ENCODE measurements at regions not wholly inside any gene's neighbourhood (a gene's known extent, or its start where the extent isn't known, plus 50 kb on each side); places are given as distances from the start of the nearest gene placed in this dataset.
A peak's percentile ranks its signal among the peaks of the same experiment; 100 is the strongest.

GRCh38 chr2:9144046-9144445 lies 62.6 kb upstream of the ASAP2 start:
- Mint-ChIP-seq H3K4me3 (ENCODE audit: unreplicated experiment) (peak overlapping the region; percentile 15), H3K36me3 (ENCODE audit: insufficient read depth, unreplicated experiment) (no peaks in the 10 kb centered on the region), H3K4me1 (ENCODE audit: insufficient read depth, unreplicated experiment) (peaks cover 34% of the 10 kb centered on the region), H3K9me3 (ENCODE audit: unreplicated experiment) (no peaks in the 10 kb centered on the region), H3K27ac (ENCODE audit: low read depth, unreplicated experiment) (peak overlapping the region; percentile 85), H3K27me3 (ENCODE audit: insufficient read depth, unreplicated experiment) (no peaks in the 10 kb centered on the region)
- ChIA-PET CTCF (interaction anchor here (0.6 to 7.5 kb wide), 27 partner anchors 11 to 1380 kb away, joined by 3 to 137 read pairs (median 4); partner anchors contain the start of gene ASAP2), POLR2A (interaction anchor here (0.7 to 2.9 kb wide), 17 partner anchors 19 to 285 kb away, joined by 3 to 25 read pairs (median 4); partner anchors contain the start of genes ASAP2, CPSF3 and ITGB1BP1)
- no TSS peak for BruUV-seq (replicated peaks)
- intact Hi-C loops (cut with micrococcal nuclease), result loop anchor here (1.0 to 10.0 kb wide), 3 partner anchors 60 to 411 kb away; partner anchors contain the start of gene ADAM17
- no peak for TF ChIP-seq CTCF (IDR thresholded peaks at IDR 0.05; ENCODE audit: unreplicated experiment)
- no peak for DNase-seq (ENCODE audit: unreplicated experiment)

GRCh38 chr2:9143264-9143815 lies 63.3 kb upstream of the ASAP2 start:
- intact Hi-C loops (cut with micrococcal nuclease), result loop anchor here (1.0 to 10.0 kb wide), 5 partner anchors 88 to 411 kb away; partner anchors contain the start of genes ADAM17, CPSF3, IAH1 and ITGB1BP1
- peak overlapping the region; percentile 85 for H3K27ac Mint-ChIP-seq (ENCODE audit: low read depth, unreplicated experiment)
- no peaks in the 10 kb centered on the region for H3K27me3 Mint-ChIP-seq (ENCODE audit: insufficient read depth, unreplicated experiment)
- no TSS peak for BruUV-seq (replicated peaks)
- TF ChIP-seq CTCF (IDR thresholded peaks at IDR 0.05; ENCODE audit: unreplicated experiment), result no peak
- H3K4me3 Mint-ChIP-seq (ENCODE audit: unreplicated experiment), result peak overlapping the region; percentile 44
- POLR2A ChIA-PET, result interaction anchor here (0.6 to 2.9 kb wide), 12 partner anchors 36 to 311 kb away, joined by 3 to 25 read pairs (median 4); partner anchors contain the start of genes CPSF3 and ITGB1BP1
- no peak for DNase-seq (ENCODE audit: unreplicated experiment)
- CTCF ChIA-PET, result interaction anchor here (0.5 to 7.5 kb wide), 46 partner anchors 11 to 661 kb away, joined by 3 to 137 read pairs (median 4); partner anchors contain the start of genes ASAP2, CPSF3 and ITGB1BP1
- H3K4me1 Mint-ChIP-seq (ENCODE audit: insufficient read depth, unreplicated experiment), result peaks cover 26% of the 10 kb centered on the region
- H3K36me3 Mint-ChIP-seq (ENCODE audit: insufficient read depth, unreplicated experiment), result no peaks in the 10 kb centered on the region
- no peaks in the 10 kb centered on the region for H3K9me3 Mint-ChIP-seq (ENCODE audit: unreplicated experiment)

GRCh38 chr2:9142551-9143263 lies 63.9 kb upstream of the ASAP2 start:
- TF ChIP-seq CTCF (IDR thresholded peaks at IDR 0.05; ENCODE audit: unreplicated experiment), result peak; percentile 96
- DNase-seq (ENCODE audit: unreplicated experiment), result peak; percentile 84
- Mint-ChIP-seq H3K27ac (ENCODE audit: low read depth, unreplicated experiment) (peak overlapping the region; percentile 23), H3K36me3 (ENCODE audit: insufficient read depth, unreplicated experiment) (no peaks in the 10 kb centered on the region), H3K4me1 (ENCODE audit: insufficient read depth, unreplicated experiment) (peaks cover 20% of the 10 kb centered on the region), H3K4me3 (ENCODE audit: unreplicated experiment) (peak overlapping the region; percentile 44), H3K9me3 (ENCODE audit: unreplicated experiment) (no peaks in the 10 kb centered on the region), H3K27me3 (ENCODE audit: insufficient read depth, unreplicated experiment) (no peaks in the 10 kb centered on the region)
- BruUV-seq (replicated peaks), result no TSS peak
- CTCF ChIA-PET, result interaction anchor here (0.5 to 7.5 kb wide), 54 partner anchors 10 to 662 kb away, joined by 3 to 137 read pairs (median 4); partner anchors contain the start of genes ASAP2, CPSF3 and ITGB1BP1
- POLR2A ChIA-PET, result interaction anchor here (0.6 to 2.9 kb wide), 15 partner anchors 37 to 515 kb away, joined by 3 to 25 read pairs (median 4); partner anchors contain the start of genes CPSF3 and ITGB1BP1
- intact Hi-C loops (cut with micrococcal nuclease), result loop anchor here (1.0 to 10.0 kb wide), 6 partner anchors 89 to 412 kb away; partner anchors contain the start of genes ADAM17, CPSF3, IAH1 and ITGB1BP1

Data from MCF 10A (cell line).